ENCODE measurements at regions not wholly inside any gene's neighbourhood (a gene's known extent, or its start where the extent isn't known, plus 50 kb on each side); places are given as distances from the start of the nearest gene placed in this dataset.

DNA sequence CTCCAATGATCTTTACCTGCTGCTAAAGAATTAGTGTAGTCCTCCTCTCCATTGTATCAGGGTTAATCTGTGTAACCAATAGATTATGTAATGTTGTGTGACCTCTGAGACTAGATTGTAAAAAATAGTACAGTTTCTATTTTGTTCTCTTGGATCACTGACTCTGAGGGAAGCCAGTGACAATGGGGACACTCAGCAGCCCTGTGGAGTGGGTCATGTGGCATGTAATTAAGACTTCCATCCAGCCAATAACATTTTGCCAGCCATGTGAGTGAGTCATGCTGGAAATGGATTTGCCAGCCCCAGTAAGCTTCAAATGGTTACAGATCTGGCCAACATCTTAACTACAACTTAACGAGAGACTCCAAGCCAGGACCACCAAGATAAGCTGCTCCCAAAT, 332.3 kb downstream of the PTTG2 start:
- H3K4me3 ChIP-seq (replicated peaks; ENCODE audit: insufficient read depth, low read length), result no peak overlapping the region
- TF ChIP-seq POLR2AphosphoS5 (IDR thresholded peaks at IDR 0.05; ENCODE audit: low read depth), result no peak
- no peak for TF ChIP-seq REST (IDR thresholded peaks at IDR 0.05; ENCODE audit: insufficient replicate concordance, low read depth)
- TF ChIP-seq SPI1 (IDR thresholded peaks at IDR 0.05; ENCODE audit: borderline replicate concordance, low read depth), result no peak
- TF ChIP-seq, protein P1, sequence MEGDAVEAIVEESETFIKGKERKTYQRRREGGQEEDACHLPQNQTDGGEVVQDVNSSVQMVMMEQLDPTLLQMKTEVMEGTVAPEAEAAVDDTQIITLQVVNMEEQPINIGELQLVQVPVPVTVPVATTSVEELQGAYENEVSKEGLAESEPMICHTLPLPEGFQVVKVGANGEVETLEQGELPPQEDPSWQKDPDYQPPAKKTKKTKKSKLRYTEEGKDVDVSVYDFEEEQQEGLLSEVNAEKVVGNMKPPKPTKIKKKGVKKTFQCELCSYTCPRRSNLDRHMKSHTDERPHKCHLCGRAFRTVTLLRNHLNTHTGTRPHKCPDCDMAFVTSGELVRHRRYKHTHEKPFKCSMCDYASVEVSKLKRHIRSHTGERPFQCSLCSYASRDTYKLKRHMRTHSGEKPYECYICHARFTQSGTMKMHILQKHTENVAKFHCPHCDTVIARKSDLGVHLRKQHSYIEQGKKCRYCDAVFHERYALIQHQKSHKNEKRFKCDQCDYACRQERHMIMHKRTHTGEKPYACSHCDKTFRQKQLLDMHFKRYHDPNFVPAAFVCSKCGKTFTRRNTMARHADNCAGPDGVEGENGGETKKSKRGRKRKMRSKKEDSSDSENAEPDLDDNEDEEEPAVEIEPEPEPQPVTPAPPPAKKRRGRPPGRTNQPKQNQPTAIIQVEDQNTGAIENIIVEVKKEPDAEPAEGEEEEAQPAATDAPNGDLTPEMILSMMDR (IDR thresholded peaks at IDR 0.05; ENCODE audit: insufficient read depth, low read length), result no peak
- no peak for TF ChIP-seq GABPA (IDR thresholded peaks at IDR 0.05; ENCODE audit: low read depth)
- no peaks in the 10 kb centered on the region for H3K27me3 ChIP-seq (ENCODE audit: insufficient read depth, poor library complexity, severe bottlenecking)
- DNase-seq (ENCODE audit: low read depth in 1 of 2, low spot score in 1 of 2), result no peak
- no peak overlapping the region for H3K27ac ChIP-seq (replicated peaks)

DNA sequence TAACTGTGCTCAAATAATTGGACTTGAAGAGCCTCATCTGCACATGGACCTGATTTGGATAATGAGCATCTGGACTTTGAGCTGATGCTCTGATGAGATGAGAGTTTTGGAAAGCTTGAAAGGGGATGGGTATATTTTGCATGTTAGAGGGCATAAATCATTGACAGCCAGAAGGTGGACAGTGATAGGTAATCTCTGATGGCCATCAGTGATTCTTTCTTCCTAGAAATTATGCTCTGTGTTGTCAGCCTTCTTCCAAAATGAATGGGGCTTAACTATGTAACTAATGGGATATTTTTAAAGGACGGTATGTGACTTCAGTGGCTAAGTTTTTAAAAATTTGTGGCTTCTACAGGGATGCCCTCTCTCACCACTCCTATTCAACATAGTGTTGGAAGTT, 334.0 kb downstream of the PTTG2 start:
- TF ChIP-seq POLR2AphosphoS5 (IDR thresholded peaks at IDR 0.05; ENCODE audit: low read depth) (no peak), REST (IDR thresholded peaks at IDR 0.05; ENCODE audit: insufficient replicate concordance, low read depth) (no peak), SPI1 (IDR thresholded peaks at IDR 0.05; ENCODE audit: borderline replicate concordance, low read depth) (no peak), GABPA (IDR thresholded peaks at IDR 0.05; ENCODE audit: low read depth) (no peak)
- TF ChIP-seq, protein P1 (IDR thresholded peaks at IDR 0.05; ENCODE audit: insufficient read depth, low read length), result no peak
- Histone ChIP-seq H3K27ac (replicated peaks) (no peak overlapping the region), H3K27me3 (ENCODE audit: insufficient read depth, poor library complexity, severe bottlenecking) (no peaks in the 10 kb centered on the region), H3K4me3 (replicated peaks; ENCODE audit: insufficient read depth, low read length) (no peak overlapping the region)
- no peak for DNase-seq (ENCODE audit: low read depth in 1 of 2, low spot score in 1 of 2)

DNA sequence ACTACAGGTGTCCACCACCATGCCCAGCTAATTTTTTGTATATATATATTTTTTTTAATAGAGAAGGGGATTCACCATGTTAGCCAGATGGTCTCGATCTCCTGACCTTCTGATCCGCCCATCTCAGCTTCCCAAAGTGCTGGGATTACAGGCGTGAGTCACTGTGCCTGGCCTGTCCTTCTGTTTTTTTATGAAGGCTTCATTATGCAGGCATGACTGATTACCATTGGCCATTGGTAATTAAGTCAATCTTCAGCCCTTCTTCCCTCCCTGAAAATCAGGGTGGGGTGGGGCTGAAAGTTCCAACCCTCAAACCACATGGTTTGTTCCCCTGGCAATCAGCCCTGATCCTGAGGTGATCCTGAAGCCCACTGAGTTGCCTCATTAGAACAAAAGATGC, 336.9 kb downstream of the PTTG2 start:
- Histone ChIP-seq H3K4me3 (replicated peaks; ENCODE audit: insufficient read depth, low read length) (no peak overlapping the region), H3K27ac (replicated peaks) (no peak overlapping the region), H3K27me3 (ENCODE audit: insufficient read depth, poor library complexity, severe bottlenecking) (no peaks in the 10 kb centered on the region)
- DNase-seq (ENCODE audit: low read depth in 1 of 2, low spot score in 1 of 2), result no peak
- TF ChIP-seq REST (IDR thresholded peaks at IDR 0.05; ENCODE audit: insufficient replicate concordance, low read depth), result no peak
- TF ChIP-seq POLR2AphosphoS5 (IDR thresholded peaks at IDR 0.05; ENCODE audit: low read depth), result no peak
- no peak for TF ChIP-seq GABPA (IDR thresholded peaks at IDR 0.05; ENCODE audit: low read depth)
- TF ChIP-seq, protein P1 (IDR thresholded peaks at IDR 0.05; ENCODE audit: insufficient read depth, low read length), result no peak
- TF ChIP-seq SPI1 (IDR thresholded peaks at IDR 0.05; ENCODE audit: borderline replicate concordance, low read depth), result no peak

Measured in HL-60 (cell line).